GM21619 (cell line): ENCODE measurements at regions not wholly inside any gene's neighbourhood (a gene's known extent, or its start where the extent isn't known, plus 50 kb on each side); places are given as distances from the start of the nearest gene placed in this dataset.
"Not testable (repeated sequence)": the region's sequence is repeated elsewhere in the genome, so short reads cannot be mapped to it uniquely, and the experiment has no call there.

Experiments used
- ATAC-seq: cut with Tn5 transposase; IDR thresholded peaks from one replicate; pipeline ENCODE4 v1.9.1; 2021; ENCODE audit not compliant: unreplicated experiment

DNA sequence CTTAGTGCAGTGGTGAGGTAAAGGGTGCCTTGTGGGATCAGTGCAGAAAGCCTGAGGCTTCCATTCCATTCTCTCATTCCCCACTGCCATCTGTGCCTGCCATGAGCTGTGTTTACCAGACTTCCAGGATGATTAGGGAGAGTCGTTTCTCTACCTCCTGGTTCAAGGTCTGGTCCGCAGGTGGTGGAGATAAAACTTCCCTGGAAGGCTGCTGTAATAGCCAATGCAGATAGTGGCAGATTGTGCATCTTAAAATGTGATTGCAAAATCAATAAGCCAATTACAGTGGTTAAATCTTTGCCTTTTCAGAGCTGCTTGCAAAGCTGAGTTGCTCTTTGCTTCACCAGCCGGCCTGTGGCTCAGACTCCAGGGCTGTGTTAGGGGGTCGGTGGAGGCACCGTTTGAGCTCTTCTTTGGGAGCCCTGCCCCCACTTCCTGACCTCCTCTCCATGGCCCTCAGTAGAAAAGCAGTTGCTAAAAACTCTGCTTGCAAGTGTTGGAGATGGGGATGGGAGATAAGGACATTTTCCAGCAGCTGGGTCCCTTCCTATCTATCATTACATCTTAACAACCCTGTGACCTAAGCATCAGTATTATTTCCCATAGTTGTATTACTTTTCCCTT, 95.2 kb upstream of the HS6ST1 start:
- ATAC-seq: no peak

DNA sequence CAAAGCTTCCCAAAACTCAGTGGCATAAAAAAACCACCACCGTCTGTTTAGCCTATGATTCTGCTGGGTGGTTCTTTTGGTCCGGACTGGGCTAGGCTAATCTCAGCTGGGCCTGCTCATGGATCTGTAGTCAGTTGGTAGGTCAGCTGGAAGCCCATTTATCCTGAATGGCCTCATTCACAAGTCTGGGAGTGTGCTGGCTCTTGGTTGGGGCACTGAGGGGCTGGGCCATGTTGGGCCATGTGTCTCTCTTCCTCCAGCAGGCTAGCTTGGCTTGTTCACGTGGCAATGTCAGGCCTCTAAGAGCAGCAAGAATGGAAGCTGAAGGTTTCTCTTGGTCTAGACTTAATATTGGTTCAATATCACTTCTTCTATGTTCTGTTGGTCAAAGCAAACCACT, 95.7 kb upstream of the HS6ST1 start:
- no peak for ATAC-seq

DNA sequence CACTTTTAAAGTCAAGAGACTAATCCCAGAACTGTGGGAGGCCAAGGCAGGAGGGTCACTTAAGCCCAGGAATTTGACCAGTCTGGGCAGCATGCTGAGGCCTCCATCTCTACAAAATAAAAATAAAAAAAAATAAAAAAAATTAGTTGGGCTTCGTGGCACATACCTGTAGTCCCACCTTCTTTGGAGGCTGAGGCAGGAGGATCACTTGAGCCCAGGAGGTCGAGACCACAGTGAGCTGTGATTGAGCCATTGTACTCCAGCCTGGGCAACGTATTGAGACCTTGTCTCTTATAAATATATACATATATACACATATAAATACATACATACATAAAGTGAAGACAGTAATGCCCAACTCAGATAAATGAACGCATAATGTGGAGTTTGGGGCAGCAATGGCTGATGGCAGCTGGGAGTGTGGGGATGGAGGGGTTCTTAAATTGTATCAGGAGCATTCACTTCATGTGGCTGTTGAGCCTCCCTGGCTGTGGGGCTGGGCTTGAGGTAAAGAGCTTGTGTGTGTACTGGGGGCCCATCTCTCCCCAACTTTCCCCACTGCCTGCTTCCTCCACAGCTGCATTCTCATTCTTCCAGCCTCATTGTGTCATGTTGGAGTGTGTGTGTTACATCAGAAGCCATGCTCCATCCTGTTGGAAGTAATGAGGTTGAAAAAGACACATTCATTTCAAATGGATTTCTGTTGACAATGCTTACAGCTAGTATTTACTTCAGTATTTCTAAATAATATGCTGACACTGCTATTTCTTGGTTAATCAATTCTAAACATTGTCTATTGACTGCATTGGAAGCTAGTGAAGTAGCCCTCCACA, 96.5 kb upstream of the HS6ST1 start:
- ATAC-seq: no peak

DNA sequence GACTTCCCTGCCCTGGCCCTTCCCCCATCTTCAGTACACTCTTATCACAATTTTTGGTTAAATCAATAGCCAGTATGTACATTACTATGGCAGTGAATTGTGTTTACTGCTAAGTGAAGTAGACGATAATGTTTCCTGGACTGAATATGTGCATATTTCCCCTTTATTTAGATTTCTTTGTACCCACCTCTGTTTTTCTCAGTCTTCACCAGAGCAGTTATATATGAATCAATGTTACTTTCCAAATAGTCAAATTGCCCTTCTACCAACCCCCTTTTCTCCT, 97.1 kb upstream of the HS6ST1 start:
- ATAC-seq: no peak

DNA sequence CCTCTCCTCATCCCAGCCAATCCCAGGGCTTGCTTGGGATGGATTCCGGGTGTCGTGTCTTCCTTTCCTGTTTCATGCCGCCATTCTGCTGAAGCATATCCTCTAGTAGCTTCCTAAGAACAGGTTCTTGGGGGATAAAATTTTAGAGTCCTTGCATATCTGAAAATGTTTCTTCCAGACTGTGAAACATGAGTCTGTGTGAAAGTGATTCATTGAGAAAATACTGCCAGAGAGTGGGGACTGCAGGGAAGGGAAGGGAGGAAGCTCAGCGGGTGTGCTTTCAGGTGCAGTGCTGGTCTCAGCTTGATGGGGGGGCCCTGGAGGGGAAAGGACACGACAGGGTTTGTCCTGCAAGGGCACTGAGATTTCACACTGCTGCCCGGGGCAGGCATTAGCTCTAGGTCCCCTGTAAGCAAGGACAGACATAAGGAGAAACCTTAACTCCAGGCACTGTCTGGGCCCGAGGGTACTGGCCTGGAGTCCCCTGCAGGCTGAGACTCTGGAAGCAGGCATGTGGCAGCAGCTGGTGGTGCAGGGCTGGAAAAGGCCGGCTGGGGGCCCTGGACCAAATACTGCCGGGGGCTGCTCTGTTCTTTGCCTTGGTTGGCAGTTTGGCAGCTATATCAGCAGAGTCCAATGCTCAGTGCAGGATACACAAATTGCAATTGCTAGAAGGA, 97.6 kb upstream of the HS6ST1 start:
- ATAC-seq: no peak

DNA sequence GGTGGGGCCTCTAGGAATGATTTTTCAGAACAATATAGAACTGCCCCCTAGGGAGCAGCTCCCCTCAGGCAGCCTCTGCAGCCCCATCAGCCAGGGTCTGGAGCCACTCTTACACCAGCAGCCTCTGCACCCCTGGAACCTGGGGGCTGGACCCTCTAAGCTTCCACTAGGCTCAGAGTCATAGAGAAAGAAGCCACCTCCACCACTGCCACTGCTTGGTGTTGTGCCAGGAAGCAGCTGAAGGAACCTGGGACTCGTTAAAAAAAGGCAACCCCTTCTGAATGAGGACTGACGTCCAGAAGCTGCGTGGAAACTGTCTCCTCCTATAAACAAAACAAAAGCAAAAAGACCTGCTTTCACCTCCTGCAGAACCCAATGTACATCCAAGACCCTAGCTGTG, 98.1 kb upstream of the HS6ST1 start:
- no peak for ATAC-seq

DNA sequence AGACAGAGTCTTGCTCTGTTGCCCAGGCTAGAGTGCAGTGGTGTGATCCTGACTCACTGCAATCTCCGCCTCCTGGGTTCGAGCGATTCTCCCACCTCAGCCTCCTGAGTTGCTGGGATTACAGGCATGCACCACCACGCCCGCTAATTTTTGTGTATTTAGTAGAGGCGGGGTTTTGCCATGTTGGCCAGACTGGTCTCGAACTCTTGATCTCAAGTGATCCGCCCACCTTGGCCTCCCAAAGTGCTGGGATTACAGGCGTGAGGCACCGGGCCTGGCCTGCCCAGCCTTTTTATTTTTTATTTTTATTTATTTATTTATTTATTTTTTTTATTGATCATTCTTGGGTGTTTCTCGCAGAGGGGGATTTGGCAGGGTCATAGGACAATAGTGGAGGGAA, 98.6 kb upstream of the HS6ST1 start:
- ATAC-seq: not testable (repeated sequence)

DNA sequence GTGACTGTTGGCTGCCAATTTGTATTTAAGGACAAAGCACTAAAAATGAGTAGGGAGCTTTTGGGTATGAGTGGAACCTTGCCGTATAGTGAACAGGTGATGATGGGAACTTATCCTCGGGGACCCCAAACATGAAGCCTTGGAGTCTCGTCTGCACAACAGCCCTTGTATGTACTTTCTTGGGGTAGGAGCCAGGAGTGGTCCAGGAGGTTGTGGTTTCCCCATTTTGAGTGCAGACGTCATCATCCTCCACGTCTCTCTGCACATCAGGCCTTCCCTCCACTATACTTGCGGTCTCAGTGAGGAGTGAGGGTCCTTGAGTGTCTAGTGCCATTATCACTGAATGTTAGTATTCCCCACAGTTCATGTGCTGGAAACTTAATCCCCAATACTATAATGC, 101.5 kb upstream of the HS6ST1 start:
- no peak for ATAC-seq

DNA sequence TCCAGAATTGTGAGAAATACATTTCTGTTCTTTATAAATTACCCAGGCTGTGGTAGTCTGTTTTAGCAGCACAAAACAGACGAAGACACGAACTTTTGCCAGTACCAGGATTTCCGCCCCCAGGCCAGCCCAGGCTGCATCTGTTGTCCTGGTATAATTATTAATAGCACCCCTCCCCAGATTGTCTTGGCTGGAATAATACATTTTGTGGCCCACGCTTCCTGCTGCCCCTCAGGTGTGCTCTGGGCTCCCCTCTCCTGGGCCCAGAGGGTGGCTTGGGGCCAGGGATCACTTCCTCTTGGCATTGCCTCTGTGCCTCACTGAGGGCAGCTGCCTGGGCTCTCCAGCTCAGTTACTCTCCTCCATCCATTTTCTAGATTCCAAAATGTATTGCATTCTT, 102.1 kb upstream of the HS6ST1 start:
- no peak for ATAC-seq

DNA sequence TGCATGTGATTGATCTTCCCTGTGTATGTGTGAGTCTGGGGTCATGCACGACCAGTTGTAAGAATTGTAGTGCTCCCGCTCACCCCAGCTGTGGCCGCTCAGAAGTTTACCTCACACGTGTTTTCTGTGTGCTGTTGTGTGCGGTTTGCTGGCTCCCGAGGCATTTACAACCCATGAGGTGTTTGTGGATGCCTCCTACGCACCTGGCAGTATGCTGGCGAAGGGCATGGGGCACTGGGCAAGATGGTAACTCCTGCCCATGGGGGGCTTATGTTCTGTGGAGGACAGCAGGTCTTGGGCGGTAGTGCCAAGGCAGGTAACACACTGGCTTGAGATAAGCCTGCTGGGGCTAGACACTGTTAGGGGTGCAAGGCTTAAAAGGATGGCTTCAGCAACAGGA, 102.6 kb upstream of the HS6ST1 start:
- ATAC-seq: no peak

DNA sequence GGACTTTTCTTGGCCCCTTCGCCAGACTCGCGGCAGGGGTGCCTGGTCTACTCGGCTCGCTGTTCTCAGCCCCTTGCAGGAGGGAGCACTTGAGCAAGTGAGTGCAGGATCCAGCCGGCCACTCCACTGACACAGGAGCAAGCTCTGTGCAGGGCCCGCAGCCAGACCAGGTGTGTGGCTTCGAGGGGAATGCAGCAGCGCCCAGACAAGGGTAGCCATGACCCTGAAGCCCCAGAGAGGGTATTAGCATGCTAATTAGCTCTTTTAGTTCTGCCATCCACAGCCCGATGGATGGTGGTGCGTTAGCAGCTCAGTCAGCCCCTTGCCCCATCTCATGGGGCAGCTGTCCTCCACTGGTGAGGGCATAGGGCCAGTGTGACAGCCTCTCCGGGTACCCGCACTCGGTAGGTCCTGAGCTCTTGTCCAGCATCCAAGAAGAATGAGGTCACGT, 103.2 kb upstream of the HS6ST1 start:
- ATAC-seq: no peak

DNA sequence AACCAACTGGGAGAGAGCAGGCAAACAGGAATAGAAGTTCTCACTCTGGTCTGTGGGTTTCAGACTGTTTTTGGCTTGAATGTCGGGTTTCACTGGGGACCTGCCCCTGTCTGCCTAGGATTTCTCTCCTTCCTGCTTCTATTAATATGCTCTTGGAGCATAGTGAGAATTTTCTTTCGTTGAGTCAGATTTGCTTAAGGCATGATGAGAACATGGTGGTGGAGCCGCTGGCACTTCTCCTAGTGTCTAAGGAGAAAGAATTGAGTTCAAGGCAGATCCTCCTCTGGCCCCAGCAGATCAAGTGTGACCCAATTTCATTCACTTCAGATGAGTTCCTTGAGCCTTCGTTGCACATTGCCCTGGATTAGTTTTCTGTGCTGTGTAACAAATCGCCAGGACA, 103.9 kb upstream of the HS6ST1 start:
- no peak for ATAC-seq

DNA sequence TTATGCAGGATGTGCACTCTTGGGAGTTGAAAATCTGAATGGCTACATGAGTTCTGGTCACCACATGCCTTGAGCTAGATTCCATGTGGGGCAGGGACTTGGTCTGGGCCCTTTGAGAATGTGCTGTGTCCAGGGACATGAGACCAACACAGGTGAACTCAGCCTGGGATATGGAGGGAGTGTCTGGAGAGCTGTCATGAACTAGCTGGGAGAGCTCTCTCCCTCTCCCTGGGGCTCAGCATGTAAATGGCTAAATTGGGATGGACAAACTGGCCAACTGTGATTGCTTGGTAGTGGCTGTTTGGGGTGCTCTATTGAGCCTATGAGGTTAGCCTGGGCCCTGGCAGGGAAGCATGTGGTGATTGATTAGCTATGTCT, 105.1 kb upstream of the HS6ST1 start:
- ATAC-seq: no peak

DNA sequence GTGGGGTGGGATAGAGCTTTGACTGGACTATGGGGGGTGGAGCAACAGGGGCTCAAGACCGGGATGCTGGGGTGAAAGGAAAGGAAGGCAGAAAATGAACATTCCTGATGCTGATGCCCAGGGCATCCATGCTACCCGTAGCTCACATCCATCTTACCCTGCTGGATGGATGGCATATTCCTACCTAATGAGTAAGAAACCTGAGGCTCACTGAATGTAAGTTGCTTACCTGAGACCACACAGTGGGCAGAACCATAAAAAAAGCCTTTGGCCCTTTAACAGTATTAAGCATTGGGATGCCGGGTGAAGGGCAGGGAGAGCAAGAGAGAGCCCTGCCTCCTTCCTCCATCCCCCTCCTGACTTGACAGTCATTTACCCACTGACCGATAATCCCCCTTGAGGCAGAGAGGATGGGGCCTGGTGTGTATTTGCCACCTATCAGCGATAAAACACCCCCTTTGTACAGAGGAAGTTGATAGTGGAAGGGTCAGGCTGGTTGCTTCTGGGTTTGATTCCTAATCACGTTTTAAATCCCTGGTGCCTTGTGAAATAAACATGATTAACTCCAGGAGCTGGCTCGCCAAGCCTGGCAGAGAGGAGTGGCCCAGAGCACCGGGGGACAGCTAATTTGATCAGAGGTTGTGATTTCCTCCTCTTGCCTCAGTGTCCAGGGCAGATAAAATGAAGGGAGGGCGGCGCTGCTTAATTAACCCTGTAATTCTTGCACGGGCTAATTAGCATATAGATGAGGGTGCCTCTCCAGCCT, 105.9 kb upstream of the HS6ST1 start:
- ATAC-seq: no peak

DNA sequence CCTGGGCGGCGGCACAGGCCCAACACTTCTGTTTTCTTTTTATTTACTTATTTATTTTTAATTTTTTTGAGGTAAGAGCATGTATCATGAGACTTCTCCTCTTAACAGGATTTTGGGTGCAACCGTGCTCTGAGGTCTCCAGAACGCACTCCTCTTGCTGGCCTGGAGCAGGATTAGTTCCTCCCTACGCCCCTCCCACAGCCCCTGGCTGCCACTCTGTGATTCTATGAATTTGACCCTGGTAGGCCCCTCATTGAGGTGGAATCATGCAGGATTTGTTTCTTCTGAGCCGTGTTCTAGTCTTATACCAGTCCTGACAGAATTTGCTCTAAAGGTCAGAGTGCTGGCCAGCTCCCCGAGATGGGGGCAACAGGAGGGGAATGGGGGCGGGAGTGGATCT, 106.5 kb upstream of the HS6ST1 start:
- ATAC-seq: no peak

DNA sequence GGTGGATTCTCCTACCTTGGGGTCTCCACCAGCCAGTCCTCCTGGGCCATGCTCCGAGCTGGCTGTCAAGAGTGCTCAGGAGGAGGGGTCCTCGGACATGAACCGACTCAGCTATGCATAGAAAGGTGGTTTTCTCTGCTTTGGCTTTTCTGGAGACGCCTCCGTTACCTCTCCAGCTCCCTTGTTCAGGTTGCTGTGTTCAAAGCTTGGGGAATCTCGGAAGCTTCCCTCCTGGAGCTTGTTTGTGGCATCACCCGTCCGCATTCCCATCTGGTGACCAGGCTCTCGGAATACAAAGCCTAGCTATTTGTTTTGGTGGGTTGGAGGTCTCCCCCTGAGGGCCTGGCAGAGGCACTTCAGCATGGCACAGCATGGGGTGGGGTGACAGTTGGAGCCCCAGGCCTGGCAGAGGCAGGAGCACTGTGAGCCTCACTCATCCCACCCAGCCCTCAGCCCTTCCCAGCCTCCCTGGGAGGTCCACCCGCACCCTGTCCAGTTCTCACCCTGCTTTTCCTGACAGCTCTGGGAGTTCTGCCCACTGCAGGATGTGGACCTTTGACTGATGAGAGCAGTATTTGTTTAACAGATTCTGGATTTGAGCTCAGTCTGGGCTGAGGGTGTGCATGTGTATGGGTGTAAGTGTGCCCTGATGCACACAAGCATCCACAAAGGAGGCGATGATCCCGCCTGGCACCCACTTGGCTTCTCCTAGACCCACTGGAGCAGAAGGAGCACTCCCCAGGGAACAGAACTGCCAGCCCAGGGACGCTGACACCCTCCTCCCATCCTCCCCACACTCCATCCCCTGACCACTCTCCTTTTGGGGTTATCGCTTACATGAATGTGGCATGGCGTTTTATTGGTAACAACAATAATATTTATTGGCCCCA, 107.3 kb upstream of the HS6ST1 start:
- no peak for ATAC-seq

DNA sequence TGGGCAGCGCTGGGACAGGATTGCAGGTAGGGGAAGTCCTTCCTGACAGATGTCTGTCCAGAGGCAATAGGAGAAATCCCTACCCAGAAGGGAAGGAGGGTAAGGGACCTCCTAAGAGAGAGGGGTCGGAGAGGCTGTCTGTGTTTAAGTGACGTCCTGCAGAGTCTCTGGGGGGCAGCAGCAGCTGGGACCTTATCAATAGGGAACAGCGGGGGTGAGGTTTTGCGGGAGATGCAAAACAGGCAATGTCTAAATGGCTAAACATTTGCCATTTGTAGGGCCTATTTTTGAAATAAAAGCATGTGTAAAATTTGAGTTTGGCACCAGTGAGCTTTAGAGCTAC, 108.7 kb upstream of the HS6ST1 start:
- no peak for ATAC-seq

DNA sequence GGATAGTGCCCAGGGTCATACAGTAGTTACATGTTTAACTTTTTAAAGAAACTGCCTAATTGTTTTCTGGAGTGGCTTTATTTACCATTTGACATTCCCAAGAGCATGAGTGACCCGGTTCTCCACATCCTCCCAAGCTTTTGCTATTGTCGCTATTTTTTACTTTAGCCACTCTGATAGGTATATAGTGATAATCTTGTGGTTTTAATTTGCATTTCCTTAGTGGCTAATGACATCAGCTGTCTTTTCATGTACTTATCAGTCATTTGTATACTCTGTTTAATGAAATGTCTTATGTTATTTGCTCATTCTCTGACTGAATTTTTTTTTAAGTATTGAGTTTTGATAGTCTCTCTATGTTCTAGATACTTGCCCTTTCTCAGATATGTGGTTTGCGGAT, 109.7 kb upstream of the HS6ST1 start:
- ATAC-seq: no peak

DNA sequence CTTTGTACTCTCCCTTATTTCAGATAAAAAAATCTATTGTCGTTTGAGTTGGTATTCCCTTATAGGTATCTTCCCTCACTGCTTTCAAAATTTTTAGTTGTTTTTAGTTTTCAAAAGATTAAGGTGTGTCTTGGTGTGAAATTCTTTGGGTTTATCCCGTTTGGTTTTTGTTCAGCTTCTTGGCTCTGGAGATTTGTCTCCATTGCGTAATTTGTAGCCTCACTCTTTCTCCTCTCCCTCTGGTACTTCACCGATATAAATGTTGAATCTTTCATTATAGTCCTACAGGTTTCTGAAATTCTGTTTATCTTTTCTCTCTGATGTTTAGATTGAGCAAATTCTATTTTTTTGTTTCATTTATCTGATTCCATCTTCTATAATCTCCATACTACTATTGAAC, 113.8 kb upstream of the HS6ST1 start:
- no peak for ATAC-seq

DNA sequence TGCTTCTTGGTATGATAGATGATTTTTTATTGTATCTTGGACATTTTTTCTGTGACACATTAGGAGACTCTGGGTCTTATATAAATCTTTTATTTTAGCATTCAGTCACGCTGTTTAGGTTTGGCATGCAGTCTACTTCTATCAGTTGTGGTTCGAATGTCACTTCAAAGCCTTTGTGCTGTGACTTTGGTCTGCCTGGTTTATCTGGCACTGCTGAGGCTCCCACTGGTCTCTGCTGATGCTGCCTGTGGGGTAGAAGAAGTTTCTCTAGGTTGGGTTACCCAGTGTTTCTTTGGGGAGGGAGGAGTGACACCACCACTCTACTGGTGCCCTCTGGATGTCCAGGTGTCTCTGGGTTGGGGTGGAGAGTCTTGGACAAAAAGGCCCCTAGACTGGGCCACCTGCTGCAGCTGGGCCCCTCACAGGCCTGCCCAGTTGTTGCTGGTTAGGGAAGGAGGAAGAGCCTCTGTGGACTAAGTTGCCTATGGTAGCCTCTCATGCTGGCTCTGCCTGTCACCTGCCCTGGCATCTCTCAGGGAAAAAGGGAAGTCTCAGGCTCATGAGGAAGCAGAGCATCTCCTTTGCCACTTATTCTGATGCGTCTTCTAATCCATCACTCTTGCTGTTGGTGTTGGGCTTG, 115.4 kb upstream of the HS6ST1 start:
- no peak for ATAC-seq
